ENCODE measurements at regions not wholly inside any gene's neighbourhood (a gene's known extent, or its start where the extent isn't known, plus 50 kb on each side); places are given as distances from the start of the nearest gene placed in this dataset.

DNA sequence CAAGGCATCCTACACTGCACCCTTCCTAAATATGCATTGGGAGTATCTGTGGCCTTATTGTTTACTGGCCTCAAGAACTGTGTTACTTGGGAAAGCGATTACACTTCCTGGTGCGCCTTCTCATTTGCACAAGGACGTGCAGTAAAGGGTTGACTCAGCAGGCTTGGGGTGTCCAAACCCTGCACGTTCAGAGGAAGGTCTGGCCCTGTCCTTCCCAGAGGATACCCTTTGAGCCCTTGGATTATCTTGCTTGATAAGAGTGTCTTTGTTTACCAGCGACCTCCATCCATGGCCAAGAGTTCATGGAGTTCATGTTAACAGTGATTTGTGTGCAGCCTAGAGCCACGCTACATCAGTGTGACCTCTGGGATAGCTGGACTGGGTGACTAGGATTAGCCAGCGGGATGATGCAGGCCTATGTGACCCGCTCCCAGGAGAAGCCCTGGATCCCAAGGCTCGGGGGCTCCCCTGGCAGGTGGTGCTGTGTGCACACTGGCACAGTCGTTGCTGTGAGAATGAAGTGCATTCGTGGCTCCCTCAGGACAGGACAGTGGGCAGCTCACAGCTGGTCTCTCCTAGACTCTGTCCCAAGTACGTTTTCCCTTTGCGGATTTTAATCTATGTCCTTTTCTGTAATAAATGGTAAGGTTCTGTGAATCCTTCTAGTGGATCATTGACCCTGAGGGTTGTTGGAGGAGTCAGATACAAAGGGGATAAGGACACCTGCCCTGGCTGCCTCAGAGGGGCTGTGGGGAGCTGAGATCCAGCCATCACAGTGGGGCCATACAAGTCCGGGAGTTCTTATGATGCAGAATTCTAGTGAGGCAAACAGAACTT lies 73.5 kb downstream of the TTLL2 start:
- no TSS peak for BruUV-seq (replicated peaks)
- Histone ChIP-seq H3K4me1 (ENCODE audit: control insufficient read depth in 1 of 2, insufficient read depth in 2 of 2, low read length in 2 of 2) (no peaks in the 10 kb centered on the region), H3K36me3 (ENCODE audit: control insufficient read depth in 1 of 2, insufficient read depth in 2 of 2, low read length in 2 of 2) (no peaks in the 10 kb centered on the region), H3K9me2 (ENCODE audit: insufficient read depth) (no peaks in the 10 kb centered on the region), H3K4me2 (ENCODE audit: low read length) (no peak overlapping the region), H4K20me1 (ENCODE audit: insufficient read depth) (no peaks in the 10 kb centered on the region), H3K4me3 (replicated peaks in 1 of 2; ENCODE audit: low read depth in 1 of 2, low read length in 2 of 2) (no peak overlapping the region), H3K9me3 (ENCODE audit: control insufficient read depth in 1 of 2, insufficient read depth in 1 of 2, low read depth in 1 of 2, low read length in 2 of 2) (no peaks in the 10 kb centered on the region), H3K27ac (ENCODE audit: low read depth, low read length) (no peak overlapping the region), H3K27me3 (ENCODE audit: insufficient read depth, low read length) (0 out of 2 replicates have a peak, but pooled peaks cover 9% of the 10 kb centered on the region), H3K79me2 (ENCODE audit: insufficient read depth, low read length) (no peaks in the 10 kb centered on the region), H3K9ac (ENCODE audit: low read length) (no peak overlapping the region), H2AFZ (ENCODE audit: low read depth, low read length, poor library complexity, severe bottlenecking) (no peak overlapping the region)
- POLR2A ChIA-PET: no interaction called here
- intact Hi-C loops (cut with micrococcal nuclease): no loop called here
- no peak for TF ChIP-seq YY1 (IDR thresholded peaks at IDR 0.05; ENCODE audit: extremely low read depth, insufficient replicate concordance, low read depth, low read length)
- no peak for TF ChIP-seq ZNF274 (IDR thresholded peaks at IDR 0.05; ENCODE audit: low read depth, low read length)
- TF ChIP-seq POLR2A (IDR thresholded peaks at IDR 0.05; ENCODE audit: borderline replicate concordance, extremely low read depth, insufficient read depth, insufficient read length): no peak
- TF ChIP-seq, protein P1, sequence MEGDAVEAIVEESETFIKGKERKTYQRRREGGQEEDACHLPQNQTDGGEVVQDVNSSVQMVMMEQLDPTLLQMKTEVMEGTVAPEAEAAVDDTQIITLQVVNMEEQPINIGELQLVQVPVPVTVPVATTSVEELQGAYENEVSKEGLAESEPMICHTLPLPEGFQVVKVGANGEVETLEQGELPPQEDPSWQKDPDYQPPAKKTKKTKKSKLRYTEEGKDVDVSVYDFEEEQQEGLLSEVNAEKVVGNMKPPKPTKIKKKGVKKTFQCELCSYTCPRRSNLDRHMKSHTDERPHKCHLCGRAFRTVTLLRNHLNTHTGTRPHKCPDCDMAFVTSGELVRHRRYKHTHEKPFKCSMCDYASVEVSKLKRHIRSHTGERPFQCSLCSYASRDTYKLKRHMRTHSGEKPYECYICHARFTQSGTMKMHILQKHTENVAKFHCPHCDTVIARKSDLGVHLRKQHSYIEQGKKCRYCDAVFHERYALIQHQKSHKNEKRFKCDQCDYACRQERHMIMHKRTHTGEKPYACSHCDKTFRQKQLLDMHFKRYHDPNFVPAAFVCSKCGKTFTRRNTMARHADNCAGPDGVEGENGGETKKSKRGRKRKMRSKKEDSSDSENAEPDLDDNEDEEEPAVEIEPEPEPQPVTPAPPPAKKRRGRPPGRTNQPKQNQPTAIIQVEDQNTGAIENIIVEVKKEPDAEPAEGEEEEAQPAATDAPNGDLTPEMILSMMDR (IDR thresholded peaks at IDR 0.05 in 2 of 3, conservative IDR thresholded peaks at IDR 0.05 in 1 of 3; ENCODE audit: borderline replicate concordance in 1 of 3, insufficient read depth in 1 of 3, low read depth in 2 of 3, low read length in 2 of 3): no peak
- RAD21 ChIA-PET (ENCODE audit: low non-redundant PET in 1 of 2, low total read pairs in 2 of 2, uncharacterized antibody in 2 of 2, unreplicated experiment in 2 of 2): no interaction called here
- DNase-seq (ENCODE audit: low read depth, low spot score) (no peak), ATAC-seq (no peak)
- CTCF ChIA-PET: no interaction called here

DNA sequence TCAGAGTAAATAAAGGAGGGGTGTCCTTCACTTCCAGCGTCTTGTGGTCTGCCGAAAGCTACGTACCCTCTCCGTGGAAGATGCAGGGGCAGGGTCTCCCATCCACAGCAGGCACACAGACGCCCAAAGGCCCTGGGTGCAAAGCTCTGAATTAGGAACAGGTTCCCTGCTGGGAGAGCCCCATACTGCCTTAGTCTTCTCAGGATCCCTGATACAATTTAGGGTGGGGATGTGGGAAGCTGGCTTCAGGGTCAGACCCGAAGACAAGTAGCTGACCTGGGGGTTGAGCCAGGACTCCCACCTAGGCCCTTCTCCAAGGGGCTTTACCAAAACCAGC lies 74.1 kb downstream of the TTLL2 start:
- POLR2A ChIA-PET: no interaction called here
- Histone ChIP-seq H2AFZ (ENCODE audit: low read depth, low read length, poor library complexity, severe bottlenecking) (no peak overlapping the region), H3K4me1 (ENCODE audit: control insufficient read depth in 1 of 2, insufficient read depth in 2 of 2, low read length in 2 of 2) (no peaks in the 10 kb centered on the region), H3K9me2 (ENCODE audit: insufficient read depth) (no peaks in the 10 kb centered on the region), H3K4me2 (ENCODE audit: low read length) (no peak overlapping the region), H3K9me3 (ENCODE audit: control insufficient read depth in 1 of 2, insufficient read depth in 1 of 2, low read depth in 1 of 2, low read length in 2 of 2) (no peaks in the 10 kb centered on the region), H3K4me3 (replicated peaks in 1 of 2; ENCODE audit: low read depth in 1 of 2, low read length in 2 of 2) (no peak overlapping the region), H3K27me3 (ENCODE audit: insufficient read depth, low read length) (0 out of 2 replicates have a peak, but pooled peaks cover 9% of the 10 kb centered on the region), H3K36me3 (ENCODE audit: control insufficient read depth in 1 of 2, insufficient read depth in 2 of 2, low read length in 2 of 2) (no peaks in the 10 kb centered on the region), H3K27ac (ENCODE audit: low read depth, low read length) (no peak overlapping the region), H3K9ac (ENCODE audit: low read length) (no peak overlapping the region), H3K79me2 (ENCODE audit: insufficient read depth, low read length) (no peaks in the 10 kb centered on the region), H4K20me1 (ENCODE audit: insufficient read depth) (no peaks in the 10 kb centered on the region)
- RAD21 ChIA-PET (ENCODE audit: low non-redundant PET in 1 of 2, low total read pairs in 2 of 2, uncharacterized antibody in 2 of 2, unreplicated experiment in 2 of 2): no interaction called here
- BruUV-seq (replicated peaks): no TSS peak
- CTCF ChIA-PET: no interaction called here
- DNase-seq (ENCODE audit: low read depth, low spot score): no peak
- ATAC-seq: no peak
- intact Hi-C loops (cut with micrococcal nuclease): no loop called here
- no peak for TF ChIP-seq POLR2A (IDR thresholded peaks at IDR 0.05; ENCODE audit: borderline replicate concordance, extremely low read depth, insufficient read depth, insufficient read length)
- no peak for TF ChIP-seq TCF7L2 (IDR thresholded peaks at IDR 0.05; ENCODE audit: borderline replicate concordance, extremely low read depth, insufficient read depth, insufficient read length)
- no peak for TF ChIP-seq ELF1 (IDR thresholded peaks at IDR 0.05; ENCODE audit: borderline replicate concordance, low read depth)
- TF ChIP-seq, protein P2, sequence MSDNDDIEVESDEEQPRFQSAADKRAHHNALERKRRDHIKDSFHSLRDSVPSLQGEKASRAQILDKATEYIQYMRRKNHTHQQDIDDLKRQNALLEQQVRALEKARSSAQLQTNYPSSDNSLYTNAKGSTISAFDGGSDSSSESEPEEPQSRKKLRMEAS (IDR thresholded peaks at IDR 0.05): no peak
- TF ChIP-seq FOSL1 (IDR thresholded peaks at IDR 0.05; ENCODE audit: low read depth): no peak
- TF ChIP-seq, protein P3, sequence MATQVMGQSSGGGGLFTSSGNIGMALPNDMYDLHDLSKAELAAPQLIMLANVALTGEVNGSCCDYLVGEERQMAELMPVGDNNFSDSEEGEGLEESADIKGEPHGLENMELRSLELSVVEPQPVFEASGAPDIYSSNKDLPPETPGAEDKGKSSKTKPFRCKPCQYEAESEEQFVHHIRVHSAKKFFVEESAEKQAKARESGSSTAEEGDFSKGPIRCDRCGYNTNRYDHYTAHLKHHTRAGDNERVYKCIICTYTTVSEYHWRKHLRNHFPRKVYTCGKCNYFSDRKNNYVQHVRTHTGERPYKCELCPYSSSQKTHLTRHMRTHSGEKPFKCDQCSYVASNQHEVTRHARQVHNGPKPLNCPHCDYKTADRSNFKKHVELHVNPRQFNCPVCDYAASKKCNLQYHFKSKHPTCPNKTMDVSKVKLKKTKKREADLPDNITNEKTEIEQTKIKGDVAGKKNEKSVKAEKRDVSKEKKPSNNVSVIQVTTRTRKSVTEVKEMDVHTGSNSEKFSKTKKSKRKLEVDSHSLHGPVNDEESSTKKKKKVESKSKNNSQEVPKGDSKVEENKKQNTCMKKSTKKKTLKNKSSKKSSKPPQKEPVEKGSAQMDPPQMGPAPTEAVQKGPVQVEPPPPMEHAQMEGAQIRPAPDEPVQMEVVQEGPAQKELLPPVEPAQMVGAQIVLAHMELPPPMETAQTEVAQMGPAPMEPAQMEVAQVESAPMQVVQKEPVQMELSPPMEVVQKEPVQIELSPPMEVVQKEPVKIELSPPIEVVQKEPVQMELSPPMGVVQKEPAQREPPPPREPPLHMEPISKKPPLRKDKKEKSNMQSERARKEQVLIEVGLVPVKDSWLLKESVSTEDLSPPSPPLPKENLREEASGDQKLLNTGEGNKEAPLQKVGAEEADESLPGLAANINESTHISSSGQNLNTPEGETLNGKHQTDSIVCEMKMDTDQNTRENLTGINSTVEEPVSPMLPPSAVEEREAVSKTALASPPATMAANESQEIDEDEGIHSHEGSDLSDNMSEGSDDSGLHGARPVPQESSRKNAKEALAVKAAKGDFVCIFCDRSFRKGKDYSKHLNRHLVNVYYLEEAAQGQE (IDR thresholded peaks at IDR 0.05; ENCODE audit: low read depth): no peak
- TF ChIP-seq, protein P4, sequence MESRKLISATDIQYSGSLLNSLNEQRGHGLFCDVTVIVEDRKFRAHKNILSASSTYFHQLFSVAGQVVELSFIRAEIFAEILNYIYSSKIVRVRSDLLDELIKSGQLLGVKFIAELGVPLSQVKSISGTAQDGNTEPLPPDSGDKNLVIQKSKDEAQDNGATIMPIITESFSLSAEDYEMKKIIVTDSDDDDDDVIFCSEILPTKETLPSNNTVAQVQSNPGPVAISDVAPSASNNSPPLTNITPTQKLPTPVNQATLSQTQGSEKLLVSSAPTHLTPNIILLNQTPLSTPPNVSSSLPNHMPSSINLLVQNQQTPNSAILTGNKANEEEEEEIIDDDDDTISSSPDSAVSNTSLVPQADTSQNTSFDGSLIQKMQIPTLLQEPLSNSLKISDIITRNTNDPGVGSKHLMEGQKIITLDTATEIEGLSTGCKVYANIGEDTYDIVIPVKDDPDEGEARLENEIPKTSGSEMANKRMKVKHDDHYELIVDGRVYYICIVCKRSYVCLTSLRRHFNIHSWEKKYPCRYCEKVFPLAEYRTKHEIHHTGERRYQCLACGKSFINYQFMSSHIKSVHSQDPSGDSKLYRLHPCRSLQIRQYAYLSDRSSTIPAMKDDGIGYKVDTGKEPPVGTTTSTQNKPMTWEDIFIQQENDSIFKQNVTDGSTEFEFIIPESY (IDR thresholded peaks at IDR 0.05; ENCODE audit: extremely low read depth, insufficient replicate concordance, low read length): no peak

Measured in HCT116 (cell line).